HCT116 (cell line): ENCODE measurements at regions not wholly inside any gene's neighbourhood (a gene's known extent, or its start where the extent isn't known, plus 50 kb on each side); places are given as distances from the start of the nearest gene placed in this dataset.

ENCODE experiments used
- CBX3 ChIP-seq: IDR thresholded peaks from 2 replicates; pipeline ENCODE4 v1.6.1; 2012; ENCODE audit warnings: low read depth
- EZH2 ChIP-seq: fragments of 200-600 bp; sonication (generic); IDR thresholded peaks from 2 replicates; pipeline ENCODE4 v1.6.1; 2017; ENCODE audit warnings: antibody characterized with exemption, mixed run types
- JUND ChIP-seq: IDR thresholded peaks from 2 replicates; pipeline ENCODE4 v1.6.1; 2012
- POLR2A ChIP-seq: IDR thresholded peaks from 2 replicates; pipeline ENCODE4 v1.7.0; 2011; ENCODE audit warnings: borderline replicate concordance; ENCODE audit not compliant: insufficient read depth, insufficient read length; ENCODE audit errors: extremely low read depth
- POLR2AphosphoS5 ChIP-seq: IDR thresholded peaks from 2 replicates; pipeline ENCODE4 v1.6.1; 2011; ENCODE audit warnings: mild to moderate bottlenecking, low read depth, low read length, moderate library complexity
- RAD21 ChIP-seq: IDR thresholded peaks from 2 replicates; pipeline ENCODE4 v1.6.1; 2012; ENCODE audit warnings: low read depth, mild to moderate bottlenecking
- SIN3A ChIP-seq: IDR thresholded peaks from 2 replicates; pipeline ENCODE4 v1.6.1; 2012; ENCODE audit warnings: low read depth
- SRF ChIP-seq: IDR thresholded peaks from 2 replicates; pipeline ENCODE4 v1.6.1; 2012; ENCODE audit warnings: low read depth
- TCF7L2 ChIP-seq: IDR thresholded peaks from 2 replicates; pipeline ENCODE4 v1.7.0; 2011; ENCODE audit warnings: borderline replicate concordance, inconsistent platforms; ENCODE audit not compliant: insufficient read depth, insufficient read length; ENCODE audit errors: extremely low read depth
- TF ChIP-seq, protein P1 (sequence below): IDR thresholded peaks from 2 replicates; pipeline ENCODE4 v1.6.1; 2012
- TF ChIP-seq, protein P2 (sequence below), 3 experiments: fragments of 200-600 bp in 1 of 3; sonication (generic) in 1 of 3; IDR thresholded peaks in 2 of 3; conservative IDR thresholded peaks in 1 of 3; 2 replicates each; pipeline ENCODE4 v1.5.1; 2012 to 2017; ENCODE audit warnings: low read depth in 2 of 3, low read length in 2 of 3, antibody characterized with exemption in 1 of 3, borderline replicate concordance in 1 of 3, control low read depth in 1 of 3, mild to moderate bottlenecking in 1 of 3, mixed read lengths in 1 of 3, mixed run types in 1 of 3, moderate library complexity in 1 of 3; ENCODE audit not compliant: insufficient read depth in 1 of 3
- TF ChIP-seq, protein P3 (sequence below): IDR thresholded peaks from 2 replicates; pipeline ENCODE4 v1.6.1; 2012; ENCODE audit warnings: low read depth
- TF ChIP-seq, protein P4 (sequence below): IDR thresholded peaks from 2 replicates; pipeline ENCODE4 v1.6.1; 2012
- TF ChIP-seq, protein P5 (sequence below): IDR thresholded peaks from 2 replicates; pipeline ENCODE4 v1.6.1; 2011; ENCODE audit warnings: mild to moderate bottlenecking, low read length, moderate library complexity; ENCODE audit not compliant: insufficient replicate concordance; ENCODE audit errors: extremely low read depth

DNA sequence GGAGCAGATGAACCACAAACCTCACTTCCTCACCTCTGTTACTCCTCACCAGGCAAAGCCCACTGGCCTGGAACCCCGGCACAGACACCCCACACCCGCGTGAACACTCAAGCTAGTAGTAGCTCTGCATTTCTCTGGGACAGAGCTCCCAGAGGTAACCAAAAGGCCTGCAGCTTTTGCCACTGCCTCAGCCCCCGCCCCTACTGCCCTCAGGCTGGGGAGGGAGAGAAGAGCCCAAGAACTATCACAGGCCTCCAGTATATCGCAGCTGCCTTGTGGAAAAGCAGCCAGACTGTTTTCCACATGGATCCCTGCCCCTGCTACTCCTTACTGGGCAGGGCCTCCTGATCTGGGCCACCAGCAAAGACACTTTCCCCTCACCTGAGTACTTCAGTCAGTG is 728.7 kb upstream of the ACTRT1 start:
- no peak for TF ChIP-seq RAD21
- TF ChIP-seq, protein P1, sequence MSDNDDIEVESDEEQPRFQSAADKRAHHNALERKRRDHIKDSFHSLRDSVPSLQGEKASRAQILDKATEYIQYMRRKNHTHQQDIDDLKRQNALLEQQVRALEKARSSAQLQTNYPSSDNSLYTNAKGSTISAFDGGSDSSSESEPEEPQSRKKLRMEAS, result no peak
- TF ChIP-seq POLR2A, result no peak
- TF ChIP-seq SRF, result no peak
- TF ChIP-seq SIN3A, result no peak
- TF ChIP-seq, protein P2, sequence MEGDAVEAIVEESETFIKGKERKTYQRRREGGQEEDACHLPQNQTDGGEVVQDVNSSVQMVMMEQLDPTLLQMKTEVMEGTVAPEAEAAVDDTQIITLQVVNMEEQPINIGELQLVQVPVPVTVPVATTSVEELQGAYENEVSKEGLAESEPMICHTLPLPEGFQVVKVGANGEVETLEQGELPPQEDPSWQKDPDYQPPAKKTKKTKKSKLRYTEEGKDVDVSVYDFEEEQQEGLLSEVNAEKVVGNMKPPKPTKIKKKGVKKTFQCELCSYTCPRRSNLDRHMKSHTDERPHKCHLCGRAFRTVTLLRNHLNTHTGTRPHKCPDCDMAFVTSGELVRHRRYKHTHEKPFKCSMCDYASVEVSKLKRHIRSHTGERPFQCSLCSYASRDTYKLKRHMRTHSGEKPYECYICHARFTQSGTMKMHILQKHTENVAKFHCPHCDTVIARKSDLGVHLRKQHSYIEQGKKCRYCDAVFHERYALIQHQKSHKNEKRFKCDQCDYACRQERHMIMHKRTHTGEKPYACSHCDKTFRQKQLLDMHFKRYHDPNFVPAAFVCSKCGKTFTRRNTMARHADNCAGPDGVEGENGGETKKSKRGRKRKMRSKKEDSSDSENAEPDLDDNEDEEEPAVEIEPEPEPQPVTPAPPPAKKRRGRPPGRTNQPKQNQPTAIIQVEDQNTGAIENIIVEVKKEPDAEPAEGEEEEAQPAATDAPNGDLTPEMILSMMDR (IDR thresholded peaks at IDR 0.05 in 2 of 3, conservative IDR thresholded peaks at IDR 0.05 in 1 of 3; ENCODE audit: borderline replicate concordance in 1 of 3, insufficient read depth in 1 of 3, low read depth in 2 of 3, low read length in 2 of 3), result no peak
- TF ChIP-seq POLR2AphosphoS5, result no peak
- TF ChIP-seq JUND, result no peak
- TF ChIP-seq, protein P3, sequence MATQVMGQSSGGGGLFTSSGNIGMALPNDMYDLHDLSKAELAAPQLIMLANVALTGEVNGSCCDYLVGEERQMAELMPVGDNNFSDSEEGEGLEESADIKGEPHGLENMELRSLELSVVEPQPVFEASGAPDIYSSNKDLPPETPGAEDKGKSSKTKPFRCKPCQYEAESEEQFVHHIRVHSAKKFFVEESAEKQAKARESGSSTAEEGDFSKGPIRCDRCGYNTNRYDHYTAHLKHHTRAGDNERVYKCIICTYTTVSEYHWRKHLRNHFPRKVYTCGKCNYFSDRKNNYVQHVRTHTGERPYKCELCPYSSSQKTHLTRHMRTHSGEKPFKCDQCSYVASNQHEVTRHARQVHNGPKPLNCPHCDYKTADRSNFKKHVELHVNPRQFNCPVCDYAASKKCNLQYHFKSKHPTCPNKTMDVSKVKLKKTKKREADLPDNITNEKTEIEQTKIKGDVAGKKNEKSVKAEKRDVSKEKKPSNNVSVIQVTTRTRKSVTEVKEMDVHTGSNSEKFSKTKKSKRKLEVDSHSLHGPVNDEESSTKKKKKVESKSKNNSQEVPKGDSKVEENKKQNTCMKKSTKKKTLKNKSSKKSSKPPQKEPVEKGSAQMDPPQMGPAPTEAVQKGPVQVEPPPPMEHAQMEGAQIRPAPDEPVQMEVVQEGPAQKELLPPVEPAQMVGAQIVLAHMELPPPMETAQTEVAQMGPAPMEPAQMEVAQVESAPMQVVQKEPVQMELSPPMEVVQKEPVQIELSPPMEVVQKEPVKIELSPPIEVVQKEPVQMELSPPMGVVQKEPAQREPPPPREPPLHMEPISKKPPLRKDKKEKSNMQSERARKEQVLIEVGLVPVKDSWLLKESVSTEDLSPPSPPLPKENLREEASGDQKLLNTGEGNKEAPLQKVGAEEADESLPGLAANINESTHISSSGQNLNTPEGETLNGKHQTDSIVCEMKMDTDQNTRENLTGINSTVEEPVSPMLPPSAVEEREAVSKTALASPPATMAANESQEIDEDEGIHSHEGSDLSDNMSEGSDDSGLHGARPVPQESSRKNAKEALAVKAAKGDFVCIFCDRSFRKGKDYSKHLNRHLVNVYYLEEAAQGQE, result no peak
- TF ChIP-seq EZH2, result no peak
- TF ChIP-seq, protein P4, sequence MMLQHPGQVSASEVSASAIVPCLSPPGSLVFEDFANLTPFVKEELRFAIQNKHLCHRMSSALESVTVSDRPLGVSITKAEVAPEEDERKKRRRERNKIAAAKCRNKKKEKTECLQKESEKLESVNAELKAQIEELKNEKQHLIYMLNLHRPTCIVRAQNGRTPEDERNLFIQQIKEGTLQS, result no peak
- TF ChIP-seq, protein P5, sequence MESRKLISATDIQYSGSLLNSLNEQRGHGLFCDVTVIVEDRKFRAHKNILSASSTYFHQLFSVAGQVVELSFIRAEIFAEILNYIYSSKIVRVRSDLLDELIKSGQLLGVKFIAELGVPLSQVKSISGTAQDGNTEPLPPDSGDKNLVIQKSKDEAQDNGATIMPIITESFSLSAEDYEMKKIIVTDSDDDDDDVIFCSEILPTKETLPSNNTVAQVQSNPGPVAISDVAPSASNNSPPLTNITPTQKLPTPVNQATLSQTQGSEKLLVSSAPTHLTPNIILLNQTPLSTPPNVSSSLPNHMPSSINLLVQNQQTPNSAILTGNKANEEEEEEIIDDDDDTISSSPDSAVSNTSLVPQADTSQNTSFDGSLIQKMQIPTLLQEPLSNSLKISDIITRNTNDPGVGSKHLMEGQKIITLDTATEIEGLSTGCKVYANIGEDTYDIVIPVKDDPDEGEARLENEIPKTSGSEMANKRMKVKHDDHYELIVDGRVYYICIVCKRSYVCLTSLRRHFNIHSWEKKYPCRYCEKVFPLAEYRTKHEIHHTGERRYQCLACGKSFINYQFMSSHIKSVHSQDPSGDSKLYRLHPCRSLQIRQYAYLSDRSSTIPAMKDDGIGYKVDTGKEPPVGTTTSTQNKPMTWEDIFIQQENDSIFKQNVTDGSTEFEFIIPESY, result no peak
- no peak for TF ChIP-seq TCF7L2
- no peak for TF ChIP-seq CBX3
